H9 (cell line): ENCODE measurements at regions not wholly inside any gene's neighbourhood (a gene's known extent, or its start where the extent isn't known, plus 50 kb on each side); places are given as distances from the start of the nearest gene placed in this dataset.

Source experiments
- DNase-seq: peaks from one replicate; pipeline ENCODE4 v3.0.0-alpha.2; 2017
- H2AFZ ChIP-seq: one replicate; pipeline ENCODE4 v1.6.1; 2013; ENCODE audit warnings: mild to moderate bottlenecking, low read length, control low read depth, moderate library complexity
- H2AK5ac ChIP-seq: 2 replicates; pipeline ENCODE4 v1.6.1; 2013; ENCODE audit warnings: low read length, control low read depth, mixed read lengths; ENCODE audit not compliant: insufficient read length
- H2BK120ac ChIP-seq: one replicate; pipeline ENCODE4 v1.6.1; 2013; ENCODE audit warnings: low read depth, mild to moderate bottlenecking, low read length, control low read depth, inconsistent platforms; ENCODE audit not compliant: poor library complexity, severe bottlenecking
- H2BK12ac ChIP-seq: 2 replicates; pipeline ENCODE4 v1.6.1; 2013; ENCODE audit warnings: low read length, control low read depth, mixed read lengths, low read depth; ENCODE audit not compliant: insufficient read length
- H2BK15ac ChIP-seq: 2 replicates; pipeline ENCODE4 v1.6.1; 2013; ENCODE audit warnings: low read depth, low read length, control low read depth
- H2BK20ac ChIP-seq: one replicate; pipeline ENCODE4 v1.6.1; 2013; ENCODE audit warnings: low read depth, mild to moderate bottlenecking, low read length, control low read depth, inconsistent platforms; ENCODE audit not compliant: poor library complexity, severe bottlenecking
- H2BK5ac ChIP-seq: 2 replicates; pipeline ENCODE4 v1.6.1; 2013; ENCODE audit warnings: low read length, control low read depth, mixed read lengths; ENCODE audit not compliant: insufficient read length
- H3K14ac ChIP-seq: 2 replicates; pipeline ENCODE4 v1.6.1; 2013; ENCODE audit warnings: low read length, control low read depth; ENCODE audit not compliant: insufficient read depth
- H3K18ac ChIP-seq: 2 replicates; pipeline ENCODE4 v1.6.1; 2013; ENCODE audit warnings: low read depth, mild to moderate bottlenecking, mixed read lengths, low read length, control low read depth; ENCODE audit not compliant: insufficient read length
- H3K23ac ChIP-seq: 2 replicates; pipeline ENCODE4 v1.6.1; 2013; ENCODE audit warnings: low read length, control low read depth, mixed read lengths, low read depth; ENCODE audit not compliant: insufficient read length
- H3K23me2 ChIP-seq: 2 replicates; pipeline ENCODE4 v1.6.1; 2013; ENCODE audit warnings: low read depth, mild to moderate bottlenecking, mixed read lengths, low read length, control low read depth; ENCODE audit not compliant: insufficient read length, poor library complexity, severe bottlenecking
- H3K27ac ChIP-seq: 2 replicates; pipeline ENCODE4 v1.5.1; 2013; ENCODE audit warnings: low read length, control low read depth, mixed read lengths, low read depth; ENCODE audit not compliant: insufficient read length
- H3K27me3 ChIP-seq: 2 replicates; pipeline ENCODE4 v1.6.1; 2013; ENCODE audit warnings: low read length, control low read depth, inconsistent platforms; ENCODE audit not compliant: insufficient read depth
- H3K4ac ChIP-seq: 2 replicates; pipeline ENCODE4 v1.6.1; 2013; ENCODE audit warnings: low read depth, mild to moderate bottlenecking, control low read depth, inconsistent platforms, low read length, moderate library complexity
- H3K4me1 ChIP-seq: 2 replicates; pipeline ENCODE4 v1.6.1; 2013; ENCODE audit warnings: low read length, control low read depth, inconsistent platforms; ENCODE audit not compliant: insufficient read depth
- H3K4me2 ChIP-seq: 2 replicates; pipeline ENCODE4 v1.6.1; 2013; ENCODE audit warnings: low read length, control low read depth, mixed read lengths; ENCODE audit not compliant: insufficient read length, insufficient read depth
- H3K56ac ChIP-seq: 2 replicates; pipeline ENCODE4 v1.6.1; 2013; ENCODE audit warnings: low read depth, mild to moderate bottlenecking, mixed read lengths, low read length, control low read depth; ENCODE audit not compliant: insufficient read length
- H3K79me1 ChIP-seq: 2 replicates; pipeline ENCODE4 v1.6.1; 2013; ENCODE audit warnings: low read depth, mild to moderate bottlenecking, moderate library complexity, low read length, control low read depth, inconsistent platforms; ENCODE audit not compliant: insufficient read depth, poor library complexity, severe bottlenecking
- H3K79me2 ChIP-seq: 2 replicates; pipeline ENCODE4 v1.6.1; 2013; ENCODE audit warnings: low read length, control low read depth, inconsistent platforms; ENCODE audit not compliant: insufficient read depth
- H3K9ac ChIP-seq: 2 replicates; pipeline ENCODE4 v1.6.1; 2013; ENCODE audit warnings: low read length, control low read depth, mixed read lengths; ENCODE audit not compliant: insufficient read length; ENCODE audit errors: extremely low read depth
- H3K9me3 ChIP-seq: one replicate; pipeline ENCODE4 v1.6.1; 2013; ENCODE audit warnings: low read depth, low read length, inconsistent platforms; ENCODE audit not compliant: control insufficient read depth
- H3T11ph ChIP-seq: one replicate; pipeline ENCODE4 v1.6.1; 2013; ENCODE audit warnings: mild to moderate bottlenecking, low read length, control low read depth, inconsistent platforms
- H4K20me1 ChIP-seq: one replicate; pipeline ENCODE4 v1.6.1; 2013; ENCODE audit not compliant: control insufficient read depth, insufficient read length, insufficient read depth
- H4K5ac ChIP-seq: 2 replicates; pipeline ENCODE4 v1.6.1; 2013; ENCODE audit warnings: low read depth, mild to moderate bottlenecking, mixed read lengths, low read length, control low read depth; ENCODE audit not compliant: insufficient read length
- H4K8ac ChIP-seq: replicated peaks from 2 replicates; pipeline ENCODE4 v1.6.1; 2013; ENCODE audit warnings: low read length, control low read depth, mixed read lengths, low read depth; ENCODE audit not compliant: insufficient read length
- H4K91ac ChIP-seq: 2 replicates; pipeline ENCODE4 v1.6.1; 2013; ENCODE audit warnings: low read depth, mild to moderate bottlenecking, moderate library complexity, mixed read lengths, low read length, control low read depth; ENCODE audit not compliant: insufficient read length
- H3K27ac Mint-ChIP-seq, 3 experiments: 2 replicates in 2 of 3; 3 replicates in 1 of 3; pipeline ENCODE4 v1.8.0; 2020 to 2021; ENCODE audit warnings: mixed read lengths in 3 of 3, mild to moderate bottlenecking in 1 of 3, moderate library complexity in 1 of 3
- H3K27me3 Mint-ChIP-seq: 2 replicates; pipeline ENCODE4 v1.8.0; 2021; ENCODE audit warnings: low read depth, mild to moderate bottlenecking, moderate library complexity, mixed read lengths
- H3K36me3 Mint-ChIP-seq, 3 experiments: 2 replicates in 2 of 3; 3 replicates in 1 of 3; pipeline ENCODE4 v1.8.0; 2020 to 2021; ENCODE audit warnings: low read depth in 3 of 3, mixed read lengths in 3 of 3; ENCODE audit not compliant: insufficient read depth in 1 of 3
- H3K4me1 Mint-ChIP-seq, 2 experiments: 2 replicates each; pipeline ENCODE4 v1.8.0; 2020; ENCODE audit warnings: mixed read lengths in 2 of 2
- H3K4me3 Mint-ChIP-seq, 2 experiments: 2 replicates in 1 of 2; 3 replicates in 1 of 2; pipeline ENCODE4 v1.8.0; 2020 to 2021; ENCODE audit warnings: mild to moderate bottlenecking in 2 of 2, mixed read lengths in 2 of 2, moderate library complexity in 1 of 2
- H3K9me3 Mint-ChIP-seq, 2 experiments: 2 replicates in 1 of 2; 3 replicates in 1 of 2; pipeline ENCODE4 v1.8.0; 2020; ENCODE audit warnings: mild to moderate bottlenecking in 2 of 2, mixed read lengths in 2 of 2, moderate library complexity in 1 of 2
- TF ChIP-seq, protein P1 (sequence below): fragments of 200-600 bp; sonication (generic); conservative IDR thresholded peaks from 3 replicates; pipeline ENCODE4 v1.8.0; 2021; ENCODE audit warnings: antibody characterized with exemption, mild to moderate bottlenecking

DNA sequence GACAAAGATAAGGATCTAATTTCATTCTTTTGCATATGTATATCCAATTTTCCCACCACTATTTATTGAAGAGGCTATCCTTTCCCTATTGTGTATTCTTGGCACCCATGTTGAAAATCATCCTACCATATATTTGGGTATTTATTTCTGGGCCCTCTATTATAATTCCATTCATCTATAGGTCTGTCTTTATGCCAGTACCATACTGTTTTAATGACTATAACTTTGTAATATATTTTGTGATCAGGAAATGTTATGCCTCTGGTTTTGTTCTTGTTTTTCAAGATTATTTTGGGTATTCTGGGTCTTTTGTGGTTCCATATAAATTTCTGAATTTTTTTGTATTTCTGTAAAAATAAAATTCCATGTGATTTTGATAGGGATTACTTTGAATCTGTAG, 347.6 kb upstream of the SULF2 start:
- peaks cover 4% of the 10 kb centered on the region for H3K27me3 Mint-ChIP-seq
- H3K4me3 Mint-ChIP-seq = no peak overlapping the region
- Histone ChIP-seq H3K4me1 (no peaks in the 10 kb centered on the region), H2BK5ac (no peak overlapping the region), H3T11ph (no peak overlapping the region), H3K79me2 (no peaks in the 10 kb centered on the region), H2BK15ac (no peak overlapping the region), H2BK120ac (no peak overlapping the region), H4K91ac (no peak overlapping the region), H3K56ac (no peak overlapping the region), H3K9ac (no peak overlapping the region), H3K18ac (no peak overlapping the region), H3K23ac (no peak overlapping the region), H2BK20ac (no peak overlapping the region), H3K14ac (no peak overlapping the region), H3K27me3 (no peaks in the 10 kb centered on the region; the same call in 1 of the 2 replicates), H3K9me3 (no peaks in the 10 kb centered on the region), H2AFZ (no peak overlapping the region), H4K8ac (no peak overlapping the region), H3K23me2 (no peaks in the 10 kb centered on the region), H4K20me1 (no peaks in the 10 kb centered on the region), H3K4me2 (no peak overlapping the region), H2AK5ac (no peak overlapping the region), H3K27ac (no peak overlapping the region), H3K4ac (no peak overlapping the region), H2BK12ac (no peak overlapping the region), H3K79me1 (no peaks in the 10 kb centered on the region), H4K5ac (no peak overlapping the region)
- TF ChIP-seq, protein P1, sequence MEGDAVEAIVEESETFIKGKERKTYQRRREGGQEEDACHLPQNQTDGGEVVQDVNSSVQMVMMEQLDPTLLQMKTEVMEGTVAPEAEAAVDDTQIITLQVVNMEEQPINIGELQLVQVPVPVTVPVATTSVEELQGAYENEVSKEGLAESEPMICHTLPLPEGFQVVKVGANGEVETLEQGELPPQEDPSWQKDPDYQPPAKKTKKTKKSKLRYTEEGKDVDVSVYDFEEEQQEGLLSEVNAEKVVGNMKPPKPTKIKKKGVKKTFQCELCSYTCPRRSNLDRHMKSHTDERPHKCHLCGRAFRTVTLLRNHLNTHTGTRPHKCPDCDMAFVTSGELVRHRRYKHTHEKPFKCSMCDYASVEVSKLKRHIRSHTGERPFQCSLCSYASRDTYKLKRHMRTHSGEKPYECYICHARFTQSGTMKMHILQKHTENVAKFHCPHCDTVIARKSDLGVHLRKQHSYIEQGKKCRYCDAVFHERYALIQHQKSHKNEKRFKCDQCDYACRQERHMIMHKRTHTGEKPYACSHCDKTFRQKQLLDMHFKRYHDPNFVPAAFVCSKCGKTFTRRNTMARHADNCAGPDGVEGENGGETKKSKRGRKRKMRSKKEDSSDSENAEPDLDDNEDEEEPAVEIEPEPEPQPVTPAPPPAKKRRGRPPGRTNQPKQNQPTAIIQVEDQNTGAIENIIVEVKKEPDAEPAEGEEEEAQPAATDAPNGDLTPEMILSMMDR = no peak
- no peak overlapping the region for H3K27ac Mint-ChIP-seq
- H3K4me1 Mint-ChIP-seq = peaks cover 23 to 24% of the 10 kb centered on the region in 2 experiments
- peaks cover 8 to 14% of the 10 kb centered on the region in 2 experiments for H3K9me3 Mint-ChIP-seq
- no peak for DNase-seq
- peaks cover 0 to 5% (median 0%) of the 10 kb centered on the region in 3 experiments; a peak in 3 of 7 replicates for H3K36me3 Mint-ChIP-seq
